HepG2 (cell line): ENCODE measurements at regions not wholly inside any gene's neighbourhood (a gene's known extent, or its start where the extent isn't known, plus 50 kb on each side); places are given as distances from the start of the nearest gene placed in this dataset.

Source experiments
- FOXK1 ChIP-seq: sonication (generic); formaldehyde crosslinking; IDR thresholded peaks from 2 replicates; pipeline ENCODE4 v1.4.0; 2020; ENCODE audit warnings: low read depth, missing genetic modification reagents, borderline replicate concordance
- SALL2 ChIP-seq: sonication (generic); formaldehyde crosslinking; IDR thresholded peaks from 2 replicates; pipeline ENCODE4 v1.8.1; 2023; ENCODE audit warnings: mild to moderate bottlenecking, missing genetic modification reagents, inconsistent platforms
- ZBTB34 ChIP-seq: sonication (generic); formaldehyde crosslinking; IDR thresholded peaks from 2 replicates; pipeline ENCODE4 v1.8.0; 2022; ENCODE audit warnings: mild to moderate bottlenecking, missing genetic modification reagents

- TF ChIP-seq SALL2 (CRISPR knock-in tag) (no peak), ZBTB34 (no peak), FOXK1 (no peak)
Observed at GRCh38 chr3:117439812-117440211, 730.2 kb downstream of the TUSC7 start.
